ENCODE measurements at regions not wholly inside any gene's neighbourhood (a gene's known extent, or its start where the extent isn't known, plus 50 kb on each side); places are given as distances from the start of the nearest gene placed in this dataset.

DNA sequence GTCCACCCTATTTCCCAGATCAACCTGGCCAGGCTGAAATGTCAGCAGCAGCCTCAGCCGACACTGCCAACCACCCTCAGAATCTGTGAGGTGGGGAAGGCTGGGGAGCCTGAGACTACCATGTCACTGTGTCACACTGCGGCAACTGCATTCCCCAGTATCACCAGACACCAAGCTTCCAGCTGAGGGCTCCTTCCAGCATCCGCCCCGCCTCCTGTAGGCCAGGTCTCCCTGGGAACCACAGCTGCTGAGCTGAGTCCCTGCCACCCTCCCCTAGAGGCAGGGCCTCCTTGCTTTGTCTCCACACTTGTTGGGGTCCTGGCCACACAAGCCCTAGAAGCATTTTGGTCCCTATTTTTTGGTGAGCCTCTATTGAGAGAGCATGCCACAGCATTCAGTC lies 115.7 kb downstream of the UNC5CL start:
- no peak for DNase-seq
- Mint-ChIP-seq H3K36me3 (ENCODE audit: low read depth) (no peaks in the 10 kb centered on the region), H3K9me3 (no peaks in the 10 kb centered on the region), H3K4me3 (no peak overlapping the region), H3K27ac (no peak overlapping the region), H3K27me3 (peaks cover 44% of the 10 kb centered on the region), H3K4me1 (no peaks in the 10 kb centered on the region)
- POLR2A ChIA-PET, result no interaction called here
- intact Hi-C loops (cut with micrococcal nuclease), result no loop called here
- no peak for ATAC-seq (ENCODE audit: low read depth)
- CTCF ChIA-PET, result no interaction called here
- no peak for TF ChIP-seq CTCF (IDR thresholded peaks at IDR 0.05)

DNA sequence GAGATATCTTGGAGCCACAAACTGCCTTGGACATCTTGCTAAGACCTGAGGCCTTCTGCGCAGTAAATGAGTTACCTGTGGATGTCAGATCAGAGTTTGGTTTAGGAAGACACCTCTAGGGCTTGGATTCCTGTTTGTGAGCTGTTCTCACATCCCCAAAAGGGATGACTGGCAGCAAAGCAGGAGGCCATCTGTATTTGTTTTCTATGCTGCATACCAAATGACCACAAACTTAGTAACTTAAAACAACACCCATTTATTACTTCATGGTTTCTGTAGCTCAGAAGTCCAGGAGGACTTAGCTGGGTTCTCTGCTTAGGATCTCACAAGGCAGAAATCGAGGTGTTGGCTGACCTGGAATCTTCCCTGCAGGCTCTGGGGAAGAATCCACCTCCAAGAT lies 116.7 kb downstream of the UNC5CL start:
- Mint-ChIP-seq H3K27ac (no peak overlapping the region), H3K9me3 (no peaks in the 10 kb centered on the region), H3K4me3 (no peak overlapping the region), H3K36me3 (ENCODE audit: low read depth) (no peaks in the 10 kb centered on the region), H3K27me3 (peaks cover 42% of the 10 kb centered on the region), H3K4me1 (peaks cover 3% of the 10 kb centered on the region)
- DNase-seq, result no peak
- TF ChIP-seq CTCF (IDR thresholded peaks at IDR 0.05), result no peak
- ChIA-PET POLR2A (no interaction called here), CTCF (no interaction called here)
- no peak for ATAC-seq (ENCODE audit: low read depth)
- intact Hi-C loops (cut with micrococcal nuclease), result no loop called here

GRCh38 chr6:40918040-40918651 lies 120.9 kb downstream of the UNC5CL start:
- no peak for TF ChIP-seq CTCF (IDR thresholded peaks at IDR 0.05)
- Mint-ChIP-seq H3K36me3 (ENCODE audit: low read depth) (no peaks in the 10 kb centered on the region), H3K27me3 (peaks cover 46% of the 10 kb centered on the region), H3K27ac (no peak overlapping the region), H3K4me3 (no peak overlapping the region), H3K4me1 (peaks cover 3% of the 10 kb centered on the region), H3K9me3 (no peaks in the 10 kb centered on the region)
- intact Hi-C loops (cut with micrococcal nuclease), result no loop called here
- ChIA-PET CTCF (no interaction called here), POLR2A (no interaction called here)
- DNase-seq (no peak), ATAC-seq (ENCODE audit: low read depth) (no peak)

GRCh38 chr6:40917603-40918002 lies 121.4 kb downstream of the UNC5CL start:
- Mint-ChIP-seq H3K9me3 (no peaks in the 10 kb centered on the region), H3K36me3 (ENCODE audit: low read depth) (no peaks in the 10 kb centered on the region), H3K4me3 (no peak overlapping the region), H3K27me3 (peaks cover 47% of the 10 kb centered on the region), H3K4me1 (peaks cover 3% of the 10 kb centered on the region), H3K27ac (no peak overlapping the region)
- ChIA-PET CTCF (no interaction called here), POLR2A (no interaction called here)
- TF ChIP-seq CTCF (IDR thresholded peaks at IDR 0.05), result no peak
- ATAC-seq (ENCODE audit: low read depth) (no peak), DNase-seq (no peak)
- intact Hi-C loops (cut with micrococcal nuclease), result no loop called here

DNA sequence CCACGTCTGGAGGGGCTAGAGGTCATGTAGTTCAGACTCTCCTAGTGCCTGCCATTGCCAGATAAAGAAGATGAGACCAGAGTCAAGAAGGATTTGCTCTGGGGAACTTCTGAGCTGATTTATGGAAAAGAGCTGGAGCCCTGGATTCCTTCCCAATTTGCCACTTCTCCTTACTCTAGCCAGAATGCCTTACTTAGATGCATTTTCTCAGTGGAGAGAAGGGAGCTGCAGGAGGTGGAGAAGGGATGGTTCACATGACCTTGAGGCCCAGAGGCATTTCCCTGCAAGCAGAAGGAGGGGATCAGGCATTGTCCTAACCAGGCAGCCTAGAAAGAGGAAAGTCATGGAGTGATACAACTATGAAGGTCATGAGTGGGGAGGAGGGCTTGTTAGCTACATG lies 122.2 kb downstream of the UNC5CL start:
- Mint-ChIP-seq H3K27me3 (peaks cover 49% of the 10 kb centered on the region), H3K9me3 (no peaks in the 10 kb centered on the region), H3K4me1 (peaks cover 3% of the 10 kb centered on the region), H3K27ac (no peak overlapping the region), H3K36me3 (ENCODE audit: low read depth) (no peaks in the 10 kb centered on the region), H3K4me3 (no peak overlapping the region)
- no peak for ATAC-seq (ENCODE audit: low read depth)
- no peak for DNase-seq
- ChIA-PET CTCF (no interaction called here), POLR2A (no interaction called here)
- intact Hi-C loops (cut with micrococcal nuclease), result no loop called here
- TF ChIP-seq CTCF (IDR thresholded peaks at IDR 0.05), result no peak
